ENCODE measurements at regions not wholly inside any gene's neighbourhood (a gene's known extent, or its start where the extent isn't known, plus 50 kb on each side); places are given as distances from the start of the nearest gene placed in this dataset.

- Histone ChIP-seq H3K4me3 (ENCODE audit: low read length in 2 of 2) (no peak overlapping the region), H3K9me3 (replicated peaks in 1 of 2; ENCODE audit: control insufficient read depth in 2 of 2, insufficient read depth in 1 of 2, low read depth in 1 of 2, low read length in 2 of 2) (no peaks in the 10 kb centered on the region), H3K4me2 (ENCODE audit: insufficient read depth, low read length, poor library complexity, severe bottlenecking) (no peak overlapping the region), H3K4me1 (ENCODE audit: control insufficient read depth in 2 of 2, insufficient read depth in 1 of 2, low read depth in 1 of 2, low read length in 2 of 2) (peaks cover 0 to 1% of the 10 kb centered on the region in 2 donors), H3K9ac (ENCODE audit: low read depth, low read length, poor library complexity) (no peak overlapping the region), H3K36me3 (replicated peaks in 1 of 2; ENCODE audit: control insufficient read depth in 2 of 2, insufficient read depth in 2 of 2, low read length in 2 of 2) (no peaks in the 10 kb centered on the region), H2AFZ (ENCODE audit: low read length) (no peak overlapping the region), H2AK5ac (ENCODE audit: low read depth, low read length) (no peak overlapping the region), H2BK120ac (ENCODE audit: low read depth, low read length) (no peak overlapping the region), H3K23ac (ENCODE audit: low read depth, low read length, poor library complexity) (no peak overlapping the region), H2BK12ac (ENCODE audit: low read length) (no peak overlapping the region), H3K4ac (ENCODE audit: low read length) (no peak overlapping the region), H3K14ac (ENCODE audit: low read length) (no peak overlapping the region), H3K27me3 (ENCODE audit: control insufficient read depth in 3 of 3, insufficient read depth in 3 of 3, low read depth in 1 of 3, low read length in 3 of 3) (no peaks in the 10 kb centered on the region), H3K79me1 (ENCODE audit: low read depth, low read length) (no peaks in the 10 kb centered on the region), H3K18ac (ENCODE audit: low read length) (no peak overlapping the region), H2BK15ac (ENCODE audit: low read length) (no peak overlapping the region), H3K27ac (replicated peaks; ENCODE audit: low read length) (no peak overlapping the region), H4K8ac (ENCODE audit: low read depth, low read length) (no peak overlapping the region), H2BK5ac (ENCODE audit: low read length) (no peak overlapping the region), H4K91ac (ENCODE audit: low read depth, low read length, poor library complexity) (no peak overlapping the region)
- no peak for DNase-seq (ENCODE audit: low spot score)
- no CpG with 5 or more reads among the region's 8 CpGs for WGBS, 2 donors (ENCODE audit: extremely low coverage in 2 of 2, insufficient read length in 2 of 2, insufficient replicate concordance in 1 of 2)
These were observed 232.8 kb downstream of the THBS2 start for GRCh38 chr6:169020821-169021220.

DNA sequence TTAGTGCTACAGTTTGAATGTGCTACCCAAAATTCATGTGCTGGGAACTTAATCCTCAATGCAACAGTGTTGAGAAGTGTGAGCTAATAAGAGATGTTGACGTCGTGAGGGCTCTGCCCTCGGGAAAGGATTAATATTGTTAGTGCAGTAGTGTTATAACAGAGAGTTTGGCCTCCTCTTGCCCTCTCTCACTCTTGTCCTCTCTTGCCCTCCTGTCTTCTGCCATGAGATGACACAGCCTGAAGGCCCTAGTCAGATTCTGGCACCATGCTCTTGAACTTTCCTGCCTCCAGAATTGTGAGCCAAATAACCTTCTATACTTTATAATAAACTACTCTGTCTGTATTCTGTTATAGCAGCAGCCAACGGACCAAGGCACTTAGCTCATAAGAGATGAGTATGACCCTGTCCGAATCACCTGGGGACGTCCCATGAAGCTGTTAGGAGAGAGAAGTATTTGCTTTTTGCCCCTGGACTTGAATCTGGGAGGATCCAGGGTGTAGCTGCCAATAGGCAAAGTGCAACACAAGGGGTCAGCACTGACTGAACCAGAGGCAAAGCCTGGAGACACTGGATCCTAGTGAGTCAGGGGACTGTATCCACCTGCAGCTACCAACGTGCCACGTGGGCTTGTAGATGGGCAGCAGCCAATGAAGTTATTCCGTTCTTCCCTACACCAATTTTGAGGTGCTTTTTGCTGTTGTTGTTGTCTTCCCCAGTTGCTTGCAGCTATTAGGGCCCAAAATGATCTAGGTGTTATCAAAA lies 233.7 kb downstream of the THBS2 start:
- DNase-seq (ENCODE audit: low spot score): no peak
- Histone ChIP-seq H3K4me2 (ENCODE audit: insufficient read depth, low read length, poor library complexity, severe bottlenecking) (no peak overlapping the region), H3K4me1 (ENCODE audit: control insufficient read depth in 2 of 2, insufficient read depth in 1 of 2, low read depth in 1 of 2, low read length in 2 of 2) (peaks cover 0 to 1% of the 10 kb centered on the region in 2 donors), H3K36me3 (replicated peaks in 1 of 2; ENCODE audit: control insufficient read depth in 2 of 2, insufficient read depth in 2 of 2, low read length in 2 of 2) (no peaks in the 10 kb centered on the region), H3K27me3 (ENCODE audit: control insufficient read depth in 3 of 3, insufficient read depth in 3 of 3, low read depth in 1 of 3, low read length in 3 of 3) (no peaks in the 10 kb centered on the region), H2BK15ac (ENCODE audit: low read length) (no peak overlapping the region), H3K4ac (ENCODE audit: low read length) (no peak overlapping the region), H4K8ac (ENCODE audit: low read depth, low read length) (no peak overlapping the region), H3K27ac (replicated peaks; ENCODE audit: low read length) (no peak overlapping the region), H2BK12ac (ENCODE audit: low read length) (no peak overlapping the region), H3K23ac (ENCODE audit: low read depth, low read length, poor library complexity) (no peak overlapping the region), H2BK5ac (ENCODE audit: low read length) (no peak overlapping the region), H2AK5ac (ENCODE audit: low read depth, low read length) (no peak overlapping the region), H3K9ac (ENCODE audit: low read depth, low read length, poor library complexity) (no peak overlapping the region), H3K18ac (ENCODE audit: low read length) (no peak overlapping the region), H4K91ac (ENCODE audit: low read depth, low read length, poor library complexity) (no peak overlapping the region), H3K14ac (ENCODE audit: low read length) (no peak overlapping the region), H3K9me3 (replicated peaks in 1 of 2; ENCODE audit: control insufficient read depth in 2 of 2, insufficient read depth in 1 of 2, low read depth in 1 of 2, low read length in 2 of 2) (no peaks in the 10 kb centered on the region), H3K4me3 (ENCODE audit: low read length in 2 of 2) (no peak overlapping the region), H3K79me1 (ENCODE audit: low read depth, low read length) (no peaks in the 10 kb centered on the region), H2BK120ac (ENCODE audit: low read depth, low read length) (no peak overlapping the region), H2AFZ (ENCODE audit: low read length) (no peak overlapping the region)
- no CpG with 5 or more reads among the region's 9 CpGs for WGBS, 2 donors (ENCODE audit: extremely low coverage in 2 of 2, insufficient read length in 2 of 2, insufficient replicate concordance in 1 of 2)

DNA sequence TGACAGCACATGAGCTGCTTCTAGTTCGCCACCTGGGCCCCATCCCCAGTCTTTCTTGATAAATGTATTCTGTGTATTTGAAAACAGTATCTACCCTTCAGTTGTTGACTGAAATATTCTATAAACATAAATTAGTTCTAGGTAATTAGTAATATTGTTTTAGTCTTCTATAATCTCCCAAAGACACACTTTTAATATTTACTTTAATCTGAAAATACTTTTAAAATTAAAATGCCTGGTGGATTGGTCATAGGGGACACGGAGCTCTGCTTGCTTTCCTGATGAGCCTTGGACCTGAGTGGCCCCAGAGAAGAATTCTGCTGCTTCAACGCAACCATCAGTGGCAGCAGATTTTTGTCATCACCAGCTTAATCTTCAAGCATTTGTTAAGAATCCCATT lies 234.5 kb downstream of the THBS2 start:
- Histone ChIP-seq H2BK15ac (ENCODE audit: low read length) (no peak overlapping the region), H3K4me2 (ENCODE audit: insufficient read depth, low read length, poor library complexity, severe bottlenecking) (no peak overlapping the region), H2AFZ (ENCODE audit: low read length) (no peak overlapping the region), H3K27me3 (ENCODE audit: control insufficient read depth in 3 of 3, insufficient read depth in 3 of 3, low read depth in 1 of 3, low read length in 3 of 3) (no peaks in the 10 kb centered on the region), H3K18ac (ENCODE audit: low read length) (no peak overlapping the region), H2BK5ac (ENCODE audit: low read length) (no peak overlapping the region), H2BK12ac (ENCODE audit: low read length) (no peak overlapping the region), H3K4me1 (ENCODE audit: control insufficient read depth in 2 of 2, insufficient read depth in 1 of 2, low read depth in 1 of 2, low read length in 2 of 2) (peaks cover 0 to 1% of the 10 kb centered on the region in 2 donors), H3K14ac (ENCODE audit: low read length) (no peak overlapping the region), H3K4me3 (ENCODE audit: low read length in 2 of 2) (no peak overlapping the region), H3K23ac (ENCODE audit: low read depth, low read length, poor library complexity) (no peak overlapping the region), H4K91ac (ENCODE audit: low read depth, low read length, poor library complexity) (no peak overlapping the region), H3K9ac (ENCODE audit: low read depth, low read length, poor library complexity) (no peak overlapping the region), H3K9me3 (replicated peaks in 1 of 2; ENCODE audit: control insufficient read depth in 2 of 2, insufficient read depth in 1 of 2, low read depth in 1 of 2, low read length in 2 of 2) (no peaks in the 10 kb centered on the region), H3K4ac (ENCODE audit: low read length) (no peak overlapping the region), H2BK120ac (ENCODE audit: low read depth, low read length) (no peak overlapping the region), H3K36me3 (replicated peaks in 1 of 2; ENCODE audit: control insufficient read depth in 2 of 2, insufficient read depth in 2 of 2, low read length in 2 of 2) (no peaks in the 10 kb centered on the region), H2AK5ac (ENCODE audit: low read depth, low read length) (no peak overlapping the region), H4K8ac (ENCODE audit: low read depth, low read length) (no peak overlapping the region), H3K79me1 (ENCODE audit: low read depth, low read length) (no peaks in the 10 kb centered on the region), H3K27ac (replicated peaks; ENCODE audit: low read length) (no peak overlapping the region)
- no CpG with 5 or more reads among the region's 3 CpGs for WGBS, 2 donors (ENCODE audit: extremely low coverage in 2 of 2, insufficient read length in 2 of 2, insufficient replicate concordance in 1 of 2)
- DNase-seq (ENCODE audit: low spot score): no peak

GRCh38 chr6:169016758-169017157 lies 236.9 kb downstream of the THBS2 start:
- H2AK5ac ChIP-seq (ENCODE audit: low read depth, low read length): no peak overlapping the region
- H3K23ac ChIP-seq (ENCODE audit: low read depth, low read length, poor library complexity): no peak overlapping the region
- no peaks in the 10 kb centered on the region for H3K36me3 ChIP-seq (replicated peaks in 1 of 2; ENCODE audit: control insufficient read depth in 2 of 2, insufficient read depth in 2 of 2, low read length in 2 of 2)
- H4K8ac ChIP-seq (ENCODE audit: low read depth, low read length): no peak overlapping the region
- H2BK15ac ChIP-seq (ENCODE audit: low read length): no peak overlapping the region
- no peak overlapping the region for H3K27ac ChIP-seq (replicated peaks; ENCODE audit: low read length)
- peaks cover 0 to 2% of the 10 kb centered on the region in 2 donors for H3K9me3 ChIP-seq (replicated peaks in 1 of 2; ENCODE audit: control insufficient read depth in 2 of 2, insufficient read depth in 1 of 2, low read depth in 1 of 2, low read length in 2 of 2)
- no peak for DNase-seq (ENCODE audit: low spot score)
- H3K27me3 ChIP-seq (ENCODE audit: control insufficient read depth in 3 of 3, insufficient read depth in 3 of 3, low read depth in 1 of 3, low read length in 3 of 3): no peaks in the 10 kb centered on the region
- H2BK12ac ChIP-seq (ENCODE audit: low read length): no peak overlapping the region
- no peak overlapping the region for H3K18ac ChIP-seq (ENCODE audit: low read length)
- H4K91ac ChIP-seq (ENCODE audit: low read depth, low read length, poor library complexity): no peak overlapping the region
- H3K79me1 ChIP-seq (ENCODE audit: low read depth, low read length): no peaks in the 10 kb centered on the region
- peaks cover 0 to 1% of the 10 kb centered on the region in 2 donors for H3K4me1 ChIP-seq (ENCODE audit: control insufficient read depth in 2 of 2, insufficient read depth in 1 of 2, low read depth in 1 of 2, low read length in 2 of 2)
- H2AFZ ChIP-seq (ENCODE audit: low read length): no peak overlapping the region
- no peak overlapping the region for H3K4me3 ChIP-seq (ENCODE audit: low read length in 2 of 2)
- H3K14ac ChIP-seq (ENCODE audit: low read length): no peak overlapping the region
- no peak overlapping the region for H3K9ac ChIP-seq (ENCODE audit: low read depth, low read length, poor library complexity)
- no peak overlapping the region for H2BK5ac ChIP-seq (ENCODE audit: low read length)
- no peak overlapping the region for H3K4me2 ChIP-seq (ENCODE audit: insufficient read depth, low read length, poor library complexity, severe bottlenecking)
- H2BK120ac ChIP-seq (ENCODE audit: low read depth, low read length): no peak overlapping the region
- no peak overlapping the region for H3K4ac ChIP-seq (ENCODE audit: low read length)

All from neuronal stem cell (in vitro differentiated cells).